ENCODE measurements at regions not wholly inside any gene's neighbourhood (a gene's known extent, or its start where the extent isn't known, plus 50 kb on each side); places are given as distances from the start of the nearest gene placed in this dataset.

DNA sequence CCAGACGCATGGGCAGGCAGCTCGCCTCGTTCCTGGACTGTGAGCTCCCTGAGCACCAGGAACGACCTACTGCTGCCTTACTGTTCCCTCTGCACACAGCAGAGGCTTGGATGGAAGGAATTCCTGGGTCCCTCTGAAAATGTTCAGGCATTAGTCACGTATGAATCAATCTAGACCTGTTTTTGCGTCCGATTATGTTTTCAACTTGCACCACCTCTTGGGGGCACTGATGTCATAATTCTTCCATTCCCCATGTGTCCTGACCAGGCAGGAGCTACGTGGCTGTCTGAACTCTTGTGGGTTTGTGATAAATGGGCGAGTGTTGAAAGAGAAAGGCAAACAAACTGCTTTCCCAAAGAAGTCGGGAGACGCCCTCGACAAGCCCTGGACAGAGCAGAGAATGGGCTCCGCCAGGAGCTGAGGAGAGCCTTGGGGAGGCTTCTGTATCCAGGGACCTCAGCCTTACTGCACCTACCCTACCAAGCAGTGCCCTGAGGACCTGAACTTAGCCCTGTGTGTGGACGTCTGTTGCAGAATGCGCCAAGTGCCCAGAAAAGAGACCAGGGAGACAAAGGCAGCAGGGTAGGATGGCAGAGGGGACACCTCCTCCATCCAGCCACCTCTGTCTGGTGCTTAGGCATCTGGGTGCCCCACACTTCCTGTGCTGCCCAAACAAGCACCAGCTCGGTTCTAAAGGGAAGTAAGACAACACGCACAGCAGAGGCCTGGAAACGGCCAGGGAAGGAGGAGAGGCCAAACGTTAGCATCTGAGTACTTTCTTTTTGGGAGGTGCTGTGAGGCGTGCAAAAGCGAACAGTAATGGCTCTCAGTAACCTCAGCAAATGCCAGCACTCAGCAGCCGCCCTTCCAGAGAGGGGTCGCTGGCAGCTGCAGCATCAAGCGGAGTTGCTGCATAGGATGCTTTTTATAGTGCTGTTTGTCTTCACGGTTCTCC is 124.2 kb downstream of the LY86 start (continued):
- TF ChIP-seq KLF6 (CRISPR knock-in tag; IDR thresholded peaks at IDR 0.05; ENCODE audit: borderline replicate concordance), result peak; percentile 30; the same call in 1 of the 2 replicates
- TF ChIP-seq, protein P1, sequence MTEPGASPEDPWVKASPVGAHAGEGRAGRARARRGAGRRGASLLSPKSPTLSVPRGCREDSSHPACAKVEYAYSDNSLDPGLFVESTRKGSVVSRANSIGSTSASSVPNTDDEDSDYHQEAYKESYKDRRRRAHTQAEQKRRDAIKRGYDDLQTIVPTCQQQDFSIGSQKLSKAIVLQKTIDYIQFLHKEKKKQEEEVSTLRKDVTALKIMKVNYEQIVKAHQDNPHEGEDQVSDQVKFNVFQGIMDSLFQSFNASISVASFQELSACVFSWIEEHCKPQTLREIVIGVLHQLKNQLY (CRISPR knock-in tag; conservative IDR thresholded peaks at IDR 0.05), result peak in 1 of 2 experiments; percentile 32; a peak in 1 of 4 replicates
- TF ChIP-seq, protein P2, sequence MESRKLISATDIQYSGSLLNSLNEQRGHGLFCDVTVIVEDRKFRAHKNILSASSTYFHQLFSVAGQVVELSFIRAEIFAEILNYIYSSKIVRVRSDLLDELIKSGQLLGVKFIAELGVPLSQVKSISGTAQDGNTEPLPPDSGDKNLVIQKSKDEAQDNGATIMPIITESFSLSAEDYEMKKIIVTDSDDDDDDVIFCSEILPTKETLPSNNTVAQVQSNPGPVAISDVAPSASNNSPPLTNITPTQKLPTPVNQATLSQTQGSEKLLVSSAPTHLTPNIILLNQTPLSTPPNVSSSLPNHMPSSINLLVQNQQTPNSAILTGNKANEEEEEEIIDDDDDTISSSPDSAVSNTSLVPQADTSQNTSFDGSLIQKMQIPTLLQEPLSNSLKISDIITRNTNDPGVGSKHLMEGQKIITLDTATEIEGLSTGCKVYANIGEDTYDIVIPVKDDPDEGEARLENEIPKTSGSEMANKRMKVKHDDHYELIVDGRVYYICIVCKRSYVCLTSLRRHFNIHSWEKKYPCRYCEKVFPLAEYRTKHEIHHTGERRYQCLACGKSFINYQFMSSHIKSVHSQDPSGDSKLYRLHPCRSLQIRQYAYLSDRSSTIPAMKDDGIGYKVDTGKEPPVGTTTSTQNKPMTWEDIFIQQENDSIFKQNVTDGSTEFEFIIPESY (CRISPR knock-in tag; IDR thresholded peaks at IDR 0.05), result peak; percentile 76
- TF ChIP-seq ZC3H8 (IDR thresholded peaks at IDR 0.05), result no peak
- TF ChIP-seq SNRNP70 (optimal IDR thresholded peaks at IDR 0.05; ENCODE audit: low read depth, low read length), result no peak
- 0 out of 2 replicates have a peak, but pooled peaks have one; percentile 28 for TF ChIP-seq BCL6 (CRISPR knock-in tag; IDR thresholded peaks at IDR 0.05)
- no peak for TF ChIP-seq CCAR2 (IDR thresholded peaks at IDR 0.05; ENCODE audit: low read depth, low read length)
- TF ChIP-seq CHD4 (IDR thresholded peaks at IDR 0.05; ENCODE audit: insufficient read depth, insufficient replicate concordance, low read depth, low read length, poor library complexity, severe bottlenecking), result no peak
- TF ChIP-seq, protein P3, sequence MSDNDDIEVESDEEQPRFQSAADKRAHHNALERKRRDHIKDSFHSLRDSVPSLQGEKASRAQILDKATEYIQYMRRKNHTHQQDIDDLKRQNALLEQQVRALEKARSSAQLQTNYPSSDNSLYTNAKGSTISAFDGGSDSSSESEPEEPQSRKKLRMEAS (CRISPR knock-in tag; IDR thresholded peaks at IDR 0.05), result peak; percentile 83
- no peak for TF ChIP-seq TCF7L2 (IDR thresholded peaks at IDR 0.05; ENCODE audit: low read depth, low read length)
- no peak for TF ChIP-seq SIRT6 (IDR thresholded peaks at IDR 0.05; ENCODE audit: low read depth, low read length)
- TF ChIP-seq TEAD4 (IDR thresholded peaks at IDR 0.05; ENCODE audit: low read length), result peak; percentile 72
- TF ChIP-seq TEAD4 (CRISPR knock-in tag; IDR thresholded peaks at IDR 0.05; ENCODE audit: borderline replicate concordance), result no peak
- TF ChIP-seq ZNF780A (CRISPR knock-in tag; IDR thresholded peaks at IDR 0.05), result no peak
- 0 out of 2 replicates have a peak, but pooled peaks have one; percentile 68 for TF ChIP-seq NR4A1 (CRISPR knock-in tag; IDR thresholded peaks at IDR 0.05)
- peak; percentile 61; the same call in 1 of the 2 replicates for TF ChIP-seq NR4A1 (tag; IDR thresholded peaks at IDR 0.05)
- TF ChIP-seq NFIC (IDR thresholded peaks at IDR 0.05), result no peak
- TF ChIP-seq, protein P4, sequence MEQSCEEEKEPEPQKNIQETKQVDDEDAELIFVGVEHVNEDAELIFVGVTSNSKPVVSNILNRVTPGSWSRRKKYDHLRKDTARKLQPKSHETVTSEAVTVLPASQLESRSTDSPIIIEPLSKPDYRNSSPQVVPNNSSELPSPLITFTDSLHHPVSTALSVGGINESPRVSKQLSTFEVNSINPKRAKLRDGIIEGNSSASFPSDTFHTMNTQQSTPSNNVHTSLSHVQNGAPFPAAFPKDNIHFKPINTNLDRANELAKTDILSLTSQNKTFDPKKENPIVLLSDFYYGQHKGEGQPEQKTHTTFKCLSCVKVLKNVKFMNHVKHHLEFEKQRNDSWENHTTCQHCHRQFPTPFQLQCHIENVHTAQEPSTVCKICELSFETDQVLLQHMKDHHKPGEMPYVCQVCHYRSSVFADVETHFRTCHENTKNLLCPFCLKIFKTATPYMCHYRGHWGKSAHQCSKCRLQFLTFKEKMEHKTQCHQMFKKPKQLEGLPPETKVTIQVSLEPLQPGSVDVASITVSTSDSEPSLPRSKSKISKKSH (CRISPR knock-in tag; IDR thresholded peaks at IDR 0.05), result no peak
- TF ChIP-seq ZNF23 (CRISPR knock-in tag; IDR thresholded peaks at IDR 0.05), result no peak
- TF ChIP-seq TOE1 (IDR thresholded peaks at IDR 0.05; ENCODE audit: borderline replicate concordance), result no peak; the same call in 1 of the 2 replicates
- 0 out of 2 replicates have a peak, but pooled peaks have one; percentile 54 for TF ChIP-seq TOE1 (CRISPR knock-in tag; IDR thresholded peaks at IDR 0.05; ENCODE audit: borderline replicate concordance, low read depth)
- TF ChIP-seq SIX5 (IDR thresholded peaks at IDR 0.05; ENCODE audit: borderline replicate concordance in 1 of 2, insufficient read depth in 1 of 2, low read depth in 1 of 2, low read length in 2 of 2), result no peak
- TF ChIP-seq DACH1 (IDR thresholded peaks at IDR 0.05; ENCODE audit: partially characterized antibody), result no peak
- no peak for TF ChIP-seq ZNF444 (CRISPR knock-in tag; IDR thresholded peaks at IDR 0.05)

Data from K562 (cell line).